ENCODE measurements at regions not wholly inside any gene's neighbourhood (a gene's known extent, or its start where the extent isn't known, plus 50 kb on each side); places are given as distances from the start of the nearest gene placed in this dataset.
A peak's percentile ranks its signal among the peaks of the same experiment; 100 is the strongest.

DNA sequence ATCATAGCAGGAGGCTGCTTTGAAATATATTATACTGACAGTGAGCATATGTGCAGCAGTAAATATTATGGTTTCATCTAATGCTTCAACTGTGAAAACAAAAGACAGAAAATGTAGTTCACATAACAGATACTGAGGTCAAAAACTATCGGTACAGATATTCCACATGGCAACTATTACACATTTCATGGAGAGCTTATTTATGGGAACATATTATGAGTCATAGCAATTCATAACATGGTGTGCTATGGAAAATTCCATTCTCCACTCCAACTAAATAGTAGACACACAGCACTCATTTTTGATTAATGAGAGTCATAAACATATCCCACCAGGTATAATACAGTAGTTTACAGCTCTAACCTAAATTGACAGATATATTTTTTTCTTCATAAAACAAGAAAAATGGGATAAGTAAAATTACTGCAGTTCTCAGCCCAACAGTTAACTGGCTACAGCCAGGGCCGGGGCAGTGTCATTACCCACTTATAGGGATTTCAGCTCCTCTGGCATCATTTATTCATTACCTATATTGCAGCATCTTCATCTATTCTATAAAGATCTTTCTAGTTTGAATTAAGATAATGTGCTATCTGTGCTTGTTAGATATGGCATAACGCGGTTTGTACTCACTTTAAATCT is 475.6 kb upstream of the KLF6 start:
- no CpG with 5 or more reads among the region's 4 CpGs for WGBS (ENCODE audit: insufficient coverage)
- peak; percentile 79 for DNase-seq
- Histone ChIP-seq H3K27me3 (ENCODE audit: control insufficient read depth, insufficient read depth, low read length) (no peaks in the 10 kb centered on the region), H3K9me3 (replicated peaks; ENCODE audit: control insufficient read depth, low read depth, low read length) (peaks cover 2% of the 10 kb centered on the region), H3K4me3 (ENCODE audit: low read length) (no peak overlapping the region), H3K36me3 (ENCODE audit: control insufficient read depth, insufficient read depth, low read length) (no peaks in the 10 kb centered on the region), H3K27ac (ENCODE audit: low read length) (peak overlapping the region; percentile 45), H3K4me1 (ENCODE audit: control insufficient read depth, insufficient read depth, low read length) (peaks cover 8% of the 10 kb centered on the region)

DNA sequence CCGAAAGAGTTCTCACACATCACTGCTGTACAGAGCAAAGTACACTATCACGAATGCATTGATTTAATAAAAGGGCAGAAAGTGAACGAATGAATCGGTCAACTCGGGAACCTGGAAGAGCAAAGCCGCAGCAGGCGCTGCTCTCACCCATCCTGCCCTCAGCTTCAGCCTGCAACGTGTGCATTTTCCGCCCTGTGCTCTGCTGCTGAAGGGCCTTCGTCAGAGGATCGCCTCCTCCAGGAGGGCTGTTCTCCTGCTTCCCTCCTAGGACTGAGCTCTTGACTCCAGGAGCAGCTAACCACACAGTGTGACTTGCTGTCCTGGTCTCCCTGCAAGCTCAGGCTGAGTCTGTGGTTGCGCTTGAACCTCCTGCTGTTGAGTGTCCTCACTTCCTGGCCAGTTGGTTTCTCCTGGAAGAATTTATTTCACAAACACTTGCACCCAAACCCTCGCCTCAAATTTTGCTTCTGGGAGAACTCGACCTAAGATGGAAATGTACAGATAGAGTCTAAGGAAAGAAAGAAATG is 473.0 kb upstream of the KLF6 start:
- Histone ChIP-seq H3K36me3 (ENCODE audit: control insufficient read depth, insufficient read depth, low read length) (no peaks in the 10 kb centered on the region), H3K9me3 (replicated peaks; ENCODE audit: control insufficient read depth, low read depth, low read length) (peaks cover 2% of the 10 kb centered on the region), H3K27me3 (ENCODE audit: control insufficient read depth, insufficient read depth, low read length) (no peaks in the 10 kb centered on the region), H3K27ac (ENCODE audit: low read length) (no peak overlapping the region), H3K4me1 (ENCODE audit: control insufficient read depth, insufficient read depth, low read length) (peaks cover 4% of the 10 kb centered on the region), H3K4me3 (ENCODE audit: low read length) (no peak overlapping the region)
- DNase-seq: no peak
- 92% methylated on average over 9 of the region's 14 CpGs for WGBS (ENCODE audit: insufficient coverage)

DNA sequence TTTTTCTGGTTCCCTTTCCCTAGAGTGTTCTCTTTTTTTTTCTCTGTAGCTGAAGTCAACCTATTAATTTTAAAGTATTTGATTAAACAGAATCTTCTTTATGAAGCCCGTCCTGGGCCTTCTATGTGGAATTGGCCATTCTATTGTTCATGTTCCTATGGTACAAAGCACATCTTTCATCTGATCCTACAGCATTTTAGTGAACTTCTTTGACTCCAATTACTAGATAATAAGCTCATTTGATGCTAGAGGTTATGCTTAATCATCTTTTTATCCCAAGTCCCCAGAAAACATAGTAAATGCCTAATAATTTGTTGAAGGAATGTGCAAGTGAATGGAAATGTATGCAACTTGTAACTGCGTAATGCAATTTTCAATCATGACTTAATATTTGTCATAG is 472.0 kb upstream of the KLF6 start:
- Histone ChIP-seq H3K4me3 (ENCODE audit: low read length) (no peak overlapping the region), H3K27me3 (ENCODE audit: control insufficient read depth, insufficient read depth, low read length) (no peaks in the 10 kb centered on the region), H3K36me3 (ENCODE audit: control insufficient read depth, insufficient read depth, low read length) (no peaks in the 10 kb centered on the region), H3K4me1 (ENCODE audit: control insufficient read depth, insufficient read depth, low read length) (peaks cover 4% of the 10 kb centered on the region), H3K9me3 (replicated peaks; ENCODE audit: control insufficient read depth, low read depth, low read length) (peaks cover 2% of the 10 kb centered on the region), H3K27ac (ENCODE audit: low read length) (no peak overlapping the region)
- no CpG with 5 or more reads among the region's 2 CpGs for WGBS (ENCODE audit: insufficient coverage)
- DNase-seq: no peak

- H3K4me1 ChIP-seq (ENCODE audit: control insufficient read depth, insufficient read depth, low read length): peaks cover 4% of the 10 kb centered on the region
- no peak overlapping the region for H3K4me3 ChIP-seq (ENCODE audit: low read length)
- H3K9me3 ChIP-seq (replicated peaks; ENCODE audit: control insufficient read depth, low read depth, low read length): peaks cover 2% of the 10 kb centered on the region
- H3K27me3 ChIP-seq (ENCODE audit: control insufficient read depth, insufficient read depth, low read length): no peaks in the 10 kb centered on the region
- WGBS (ENCODE audit: insufficient coverage): no CpG with 5 or more reads among the region's 3 CpGs
- H3K27ac ChIP-seq (ENCODE audit: low read length): no peak overlapping the region
- no peaks in the 10 kb centered on the region for H3K36me3 ChIP-seq (ENCODE audit: control insufficient read depth, insufficient read depth, low read length)
- DNase-seq: no peak
Observed at GRCh38 chr10:4255751-4256150, 470.7 kb upstream of the KLF6 start.

DNA sequence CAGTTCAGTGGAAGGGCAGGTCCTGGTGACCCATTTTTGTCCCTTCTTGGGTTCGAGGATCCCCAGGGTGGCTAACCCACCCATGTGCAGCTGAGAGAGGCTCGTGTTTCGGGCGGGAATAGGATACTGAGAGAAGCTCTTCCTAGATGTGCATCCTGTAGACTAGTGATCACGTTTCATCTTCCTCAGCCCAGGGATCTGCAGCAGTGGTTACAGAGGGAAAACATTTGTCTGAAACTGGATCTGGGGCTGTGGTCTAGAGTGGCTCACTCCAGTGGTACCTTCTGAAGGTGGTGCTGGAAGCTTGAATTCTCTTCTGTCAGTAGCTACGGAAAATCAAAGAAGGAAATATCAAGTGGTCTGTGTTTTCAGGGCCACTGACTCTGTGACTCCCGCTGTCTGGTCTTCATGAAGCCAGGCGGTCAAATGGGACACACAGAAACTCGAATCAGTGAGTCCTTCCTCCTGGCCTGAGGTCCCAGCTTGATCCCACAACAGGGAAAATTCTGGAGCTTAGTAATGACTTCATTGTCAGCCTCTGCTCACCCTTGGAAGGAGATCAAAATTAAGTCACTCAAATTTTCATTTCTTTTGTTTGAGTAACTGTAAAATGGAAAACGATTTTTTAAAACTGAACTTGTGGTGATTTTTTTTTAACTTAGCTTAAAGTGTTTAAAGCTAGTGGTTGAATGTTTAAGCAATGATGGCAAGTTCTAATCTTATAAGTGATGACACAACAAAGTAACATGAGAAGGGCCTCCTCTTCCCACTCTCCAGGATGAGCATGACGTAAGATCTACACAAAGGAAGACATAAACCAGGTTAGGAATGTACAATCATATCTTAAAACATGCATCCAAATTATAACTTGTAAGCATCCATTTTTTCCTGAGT is 469.3 kb upstream of the KLF6 start:
- H3K9me3 ChIP-seq (replicated peaks; ENCODE audit: control insufficient read depth, low read depth, low read length): peaks cover 2% of the 10 kb centered on the region
- 64% methylated on average over 8 of the region's 11 CpGs for WGBS (ENCODE audit: insufficient coverage)
- H3K36me3 ChIP-seq (ENCODE audit: control insufficient read depth, insufficient read depth, low read length): no peaks in the 10 kb centered on the region
- peak overlapping the region; percentile 26 for H3K27ac ChIP-seq (ENCODE audit: low read length)
- peak; percentile 69 for DNase-seq
- H3K27me3 ChIP-seq (ENCODE audit: control insufficient read depth, insufficient read depth, low read length): no peaks in the 10 kb centered on the region
- H3K4me1 ChIP-seq (ENCODE audit: control insufficient read depth, insufficient read depth, low read length): peaks cover 4% of the 10 kb centered on the region
- H3K4me3 ChIP-seq (ENCODE audit: low read length): no peak overlapping the region

DNA sequence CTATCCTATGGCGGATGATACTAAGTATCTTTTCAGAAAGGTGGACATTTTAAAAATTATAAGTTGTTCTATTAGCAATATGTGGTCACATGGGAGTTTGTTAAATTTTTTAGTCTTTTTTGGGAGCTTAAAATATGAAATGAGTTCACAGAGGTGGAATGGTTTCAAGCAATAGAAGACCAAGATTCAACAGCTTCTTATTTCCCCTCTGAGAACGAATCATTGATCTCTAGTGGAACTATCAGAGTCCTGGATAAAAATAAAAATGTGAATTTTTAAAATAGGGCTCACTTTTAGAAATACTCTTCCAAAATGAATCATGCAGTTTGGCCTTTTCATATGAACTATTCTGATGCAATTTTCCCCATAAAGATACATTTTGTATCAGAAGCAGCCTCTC is 467.7 kb upstream of the KLF6 start:
- no CpG with 5 or more reads among the region's 2 CpGs for WGBS (ENCODE audit: insufficient coverage)
- DNase-seq: peak; percentile 70
- no peaks in the 10 kb centered on the region for H3K27me3 ChIP-seq (ENCODE audit: control insufficient read depth, insufficient read depth, low read length)
- H3K9me3 ChIP-seq (replicated peaks; ENCODE audit: control insufficient read depth, low read depth, low read length): peaks cover 2% of the 10 kb centered on the region
- no peak overlapping the region for H3K27ac ChIP-seq (ENCODE audit: low read length)
- no peaks in the 10 kb centered on the region for H3K36me3 ChIP-seq (ENCODE audit: control insufficient read depth, insufficient read depth, low read length)
- no peak overlapping the region for H3K4me3 ChIP-seq (ENCODE audit: low read length)
- peaks cover 4% of the 10 kb centered on the region for H3K4me1 ChIP-seq (ENCODE audit: control insufficient read depth, insufficient read depth, low read length)

DNA sequence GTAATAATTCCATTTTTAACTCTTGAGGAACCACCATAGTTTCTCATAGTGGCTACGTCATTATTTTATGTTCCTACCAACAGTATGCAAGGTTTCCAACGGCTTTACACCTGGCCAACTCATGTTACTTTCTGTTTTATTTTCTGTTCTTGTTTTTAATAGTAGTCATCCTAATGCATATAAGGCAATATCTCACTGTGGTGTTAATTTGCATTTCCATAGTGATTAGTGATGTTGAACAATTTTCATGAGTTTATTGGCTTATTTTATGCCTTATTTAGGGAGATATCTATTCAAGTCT is 465.5 kb upstream of the KLF6 start:
- no CpG with 5 or more reads among the region's 2 CpGs for WGBS (ENCODE audit: insufficient coverage)
- H3K27ac ChIP-seq (ENCODE audit: low read length): no peak overlapping the region
- peaks cover 4% of the 10 kb centered on the region for H3K4me1 ChIP-seq (ENCODE audit: control insufficient read depth, insufficient read depth, low read length)
- no peaks in the 10 kb centered on the region for H3K9me3 ChIP-seq (replicated peaks; ENCODE audit: control insufficient read depth, low read depth, low read length)
- H3K36me3 ChIP-seq (ENCODE audit: control insufficient read depth, insufficient read depth, low read length): no peaks in the 10 kb centered on the region
- no peaks in the 10 kb centered on the region for H3K27me3 ChIP-seq (ENCODE audit: control insufficient read depth, insufficient read depth, low read length)
- no peak for DNase-seq
- H3K4me3 ChIP-seq (ENCODE audit: low read length): no peak overlapping the region

DNA sequence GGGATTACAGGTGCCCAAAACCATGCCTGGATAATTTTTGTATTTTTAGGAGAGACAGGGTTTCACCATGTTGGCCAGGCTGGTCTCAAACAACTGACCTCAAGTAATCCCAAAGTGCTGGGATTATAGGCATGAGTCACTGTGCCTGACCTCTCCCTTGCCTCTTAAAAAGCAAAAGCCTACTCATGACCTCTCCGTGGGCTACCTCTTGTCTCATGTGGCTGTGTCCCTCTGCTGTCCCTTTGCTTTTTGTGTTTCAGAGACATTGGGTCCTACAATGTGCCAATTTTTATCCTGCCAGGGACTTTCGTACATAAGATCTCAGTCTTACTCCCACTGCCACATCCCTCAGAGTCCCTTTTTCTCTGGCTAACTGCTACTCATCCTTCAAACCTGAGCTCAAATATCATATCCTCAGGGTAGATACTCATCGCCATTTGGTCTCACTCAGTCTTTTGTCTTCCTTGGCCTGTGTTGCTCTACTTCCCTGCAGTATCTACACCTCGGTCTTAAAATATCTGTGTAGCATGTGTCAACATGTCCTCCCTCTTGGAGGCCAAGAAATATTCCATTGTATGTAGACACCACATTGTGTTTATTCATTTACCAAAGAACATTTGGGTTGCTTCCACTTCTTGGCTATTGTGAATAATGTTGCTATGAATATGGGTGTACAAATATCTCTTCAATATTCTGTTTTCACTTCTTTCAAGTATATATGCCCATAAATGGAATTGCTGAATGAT is 465.0 kb upstream of the KLF6 start:
- Histone ChIP-seq H3K9me3 (replicated peaks; ENCODE audit: control insufficient read depth, low read depth, low read length) (no peaks in the 10 kb centered on the region), H3K36me3 (ENCODE audit: control insufficient read depth, insufficient read depth, low read length) (no peaks in the 10 kb centered on the region), H3K4me1 (ENCODE audit: control insufficient read depth, insufficient read depth, low read length) (peaks cover 4% of the 10 kb centered on the region), H3K4me3 (ENCODE audit: low read length) (no peak overlapping the region), H3K27ac (ENCODE audit: low read length) (no peak overlapping the region), H3K27me3 (ENCODE audit: control insufficient read depth, insufficient read depth, low read length) (no peaks in the 10 kb centered on the region)
- no peak for DNase-seq
- 90% methylated on average over 3 of the region's 4 CpGs for WGBS (ENCODE audit: insufficient coverage)

- no peaks in the 10 kb centered on the region for H3K9me3 ChIP-seq (replicated peaks; ENCODE audit: control insufficient read depth, low read depth, low read length)
- no peak for DNase-seq
Observed at GRCh38 chr10:4247379-4247778, 462.4 kb upstream of the KLF6 start.

GRCh38 chr10:4246881-4247358 is 461.9 kb upstream of the KLF6 start:
- Histone ChIP-seq H3K4me3 (ENCODE audit: low read length) (no peak overlapping the region), H3K27me3 (ENCODE audit: control insufficient read depth, insufficient read depth, low read length) (no peaks in the 10 kb centered on the region), H3K4me1 (ENCODE audit: control insufficient read depth, insufficient read depth, low read length) (peaks cover 8% of the 10 kb centered on the region), H3K36me3 (ENCODE audit: control insufficient read depth, insufficient read depth, low read length) (no peaks in the 10 kb centered on the region), H3K9me3 (replicated peaks; ENCODE audit: control insufficient read depth, low read depth, low read length) (no peaks in the 10 kb centered on the region), H3K27ac (ENCODE audit: low read length) (no peak overlapping the region)
- WGBS (ENCODE audit: insufficient coverage): 67% methylated on average over 1 of the region's 4 CpGs
- no peak for DNase-seq

More at GRCh38 chr10:4247379-4247778, 462.4 kb upstream of the KLF6 start:
- no peaks in the 10 kb centered on the region for H3K27me3 ChIP-seq (ENCODE audit: control insufficient read depth, insufficient read depth, low read length)
- H3K36me3 ChIP-seq (ENCODE audit: control insufficient read depth, insufficient read depth, low read length): no peaks in the 10 kb centered on the region
- no peak overlapping the region for H3K4me3 ChIP-seq (ENCODE audit: low read length)
- H3K27ac ChIP-seq (ENCODE audit: low read length): no peak overlapping the region
- 90% methylated on average over 2 of the region's 5 CpGs for WGBS (ENCODE audit: insufficient coverage)
- peaks cover 5% of the 10 kb centered on the region for H3K4me1 ChIP-seq (ENCODE audit: control insufficient read depth, insufficient read depth, low read length)
